Skeletal muscle tissue (tissue), 3 donors: ENCODE measurements at regions not wholly inside any gene's neighbourhood (a gene's known extent, or its start where the extent isn't known, plus 50 kb on each side); places are given as distances from the start of the nearest gene placed in this dataset.
"Not testable (repeated sequence)": the region's sequence is repeated elsewhere in the genome, so short reads cannot be mapped to it uniquely, and the experiment has no call there.

Experiments
- H3K27ac ChIP-seq: one replicate; pipeline ENCODE4 v1.7.0; 2013; ENCODE audit warnings: mild to moderate bottlenecking, low read depth, low read length, inconsistent platforms
- H3K27me3 ChIP-seq, 3 donors: one replicate each; pipeline ENCODE4 v1.7.0; 2013; ENCODE audit warnings: low read length in 3 of 3; ENCODE audit not compliant: control insufficient read depth in 3 of 3, insufficient read depth in 3 of 3
- H3K36me3 ChIP-seq, 3 donors: one replicate each; pipeline ENCODE4 v1.7.0; 2013; ENCODE audit warnings: low read length in 3 of 3; ENCODE audit not compliant: control insufficient read depth in 3 of 3, insufficient read depth in 3 of 3
- H3K4me1 ChIP-seq, 3 donors: one replicate each; pipeline ENCODE4 v1.7.0; 2013; ENCODE audit warnings: low read length in 3 of 3, mild to moderate bottlenecking in 3 of 3; ENCODE audit not compliant: control insufficient read depth in 3 of 3, insufficient read depth in 3 of 3
- H3K4me3 ChIP-seq, 3 donors: one replicate each; pipeline ENCODE4 v1.7.0; 2013; ENCODE audit warnings: low read length in 3 of 3
- H3K9ac ChIP-seq, 3 donors: one replicate each; pipeline ENCODE4 v1.7.0; 2013; ENCODE audit warnings: low read length in 3 of 3, mild to moderate bottlenecking in 3 of 3, moderate library complexity in 2 of 3, low read depth in 1 of 3
- H3K9me3 ChIP-seq, 3 donors: one replicate each; pipeline ENCODE4 v1.7.0; 2013; ENCODE audit warnings: low read length in 3 of 3; ENCODE audit not compliant: control insufficient read depth in 3 of 3
- donor health status: Osteomylitis.

GRCh38 chr10:33611423-33611822 is 277.0 kb upstream of the NRP1 start:
- H3K36me3 ChIP-seq: no peaks in the 10 kb centered on the region
- H3K9ac ChIP-seq: no peak overlapping the region
- H3K4me3 ChIP-seq: no peak overlapping the region
- H3K4me1 ChIP-seq: no peaks in the 10 kb centered on the region
- H3K27me3 ChIP-seq: no peaks in the 10 kb centered on the region
- H3K9me3 ChIP-seq: peaks cover 0 to 2% (median 0%) of the 10 kb centered on the region in 3 donors
- peak overlapping the region; percentile 62 for H3K27ac ChIP-seq

- Histone ChIP-seq H3K36me3 (no peaks in the 10 kb centered on the region), H3K4me1 (no peaks in the 10 kb centered on the region)
These were observed 275.1 kb upstream of the NRP1 start for GRCh38 chr10:33609546-33609945.

GRCh38 chr10:33602278-33602677 is 267.8 kb upstream of the NRP1 start:
- H3K4me3 ChIP-seq: no peak overlapping the region
- H3K36me3 ChIP-seq: no peaks in the 10 kb centered on the region
- no peaks in the 10 kb centered on the region for H3K9me3 ChIP-seq
- H3K27me3 ChIP-seq: no peaks in the 10 kb centered on the region
- H3K4me1 ChIP-seq: no peaks in the 10 kb centered on the region
- H3K27ac ChIP-seq: no peak overlapping the region
- H3K9ac ChIP-seq: no peak overlapping the region

More at GRCh38 chr10:33609546-33609945, 275.1 kb upstream of the NRP1 start:
- H3K27ac ChIP-seq: no peak overlapping the region
- no peaks in the 10 kb centered on the region for H3K27me3 ChIP-seq
- peaks cover 0 to 2% (median 0%) of the 10 kb centered on the region in 3 donors for H3K9me3 ChIP-seq
- H3K9ac ChIP-seq: no peak overlapping the region
- no peak overlapping the region for H3K4me3 ChIP-seq

- Histone ChIP-seq H3K4me3 (no peak overlapping the region), H3K27me3 (no peaks in the 10 kb centered on the region), H3K9ac (no peak overlapping the region), H3K9me3 (no peaks in the 10 kb centered on the region), H3K4me1 (no peaks in the 10 kb centered on the region), H3K36me3 (no peaks in the 10 kb centered on the region), H3K27ac (no peak overlapping the region)
These were observed 265.9 kb upstream of the NRP1 start for GRCh38 chr10:33600381-33600780.

DNA sequence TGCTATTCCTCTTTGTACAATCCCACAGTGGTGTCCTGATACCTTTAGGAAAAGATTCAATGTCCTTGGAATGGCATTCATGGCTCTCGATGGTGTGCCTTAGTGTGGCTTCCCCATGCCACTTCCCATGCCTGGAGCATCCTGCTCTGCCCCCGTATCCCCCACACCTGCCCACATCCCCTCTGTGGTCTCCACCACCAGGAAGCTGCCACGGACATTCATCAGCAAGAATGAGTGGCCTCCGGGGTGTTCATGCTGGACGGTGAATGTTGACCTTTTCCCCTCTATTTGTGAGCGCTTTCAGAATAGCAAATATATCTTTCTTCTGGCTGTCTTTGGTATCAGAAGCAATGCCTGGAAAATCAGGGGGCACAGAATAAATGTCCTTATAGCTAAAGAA is 262.0 kb upstream of the NRP1 start:
- H3K9ac ChIP-seq: no peak overlapping the region
- no peaks in the 10 kb centered on the region for H3K4me1 ChIP-seq
- no peaks in the 10 kb centered on the region for H3K27me3 ChIP-seq
- H3K4me3 ChIP-seq: no peak overlapping the region
- no peaks in the 10 kb centered on the region for H3K9me3 ChIP-seq
- H3K27ac ChIP-seq: no peak overlapping the region
- H3K36me3 ChIP-seq: no peaks in the 10 kb centered on the region

DNA sequence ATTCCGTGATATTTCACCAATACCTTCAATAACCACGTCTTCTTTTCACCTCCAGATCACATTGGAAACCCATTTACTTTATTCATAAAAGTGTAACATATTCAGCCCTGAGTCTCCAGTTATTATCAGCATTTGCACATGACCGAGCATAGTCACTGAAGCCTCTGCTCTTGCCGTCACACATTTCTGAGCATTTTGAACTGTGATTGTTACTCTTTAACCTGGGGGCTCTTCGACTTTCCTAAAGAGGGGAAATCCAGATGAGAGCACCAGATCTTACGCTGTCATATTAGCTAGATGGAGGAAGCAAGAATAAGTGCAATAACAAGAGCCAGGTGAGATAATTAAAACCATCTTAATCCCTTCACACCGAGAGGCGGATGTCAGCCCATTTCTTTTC is 260.0 kb upstream of the NRP1 start:
- no peaks in the 10 kb centered on the region for H3K36me3 ChIP-seq
- H3K9me3 ChIP-seq: no peaks in the 10 kb centered on the region
- no peak overlapping the region for H3K4me3 ChIP-seq
- no peak overlapping the region for H3K9ac ChIP-seq
- H3K27ac ChIP-seq: no peak overlapping the region
- H3K27me3 ChIP-seq: no peaks in the 10 kb centered on the region
- H3K4me1 ChIP-seq: no peaks in the 10 kb centered on the region

DNA sequence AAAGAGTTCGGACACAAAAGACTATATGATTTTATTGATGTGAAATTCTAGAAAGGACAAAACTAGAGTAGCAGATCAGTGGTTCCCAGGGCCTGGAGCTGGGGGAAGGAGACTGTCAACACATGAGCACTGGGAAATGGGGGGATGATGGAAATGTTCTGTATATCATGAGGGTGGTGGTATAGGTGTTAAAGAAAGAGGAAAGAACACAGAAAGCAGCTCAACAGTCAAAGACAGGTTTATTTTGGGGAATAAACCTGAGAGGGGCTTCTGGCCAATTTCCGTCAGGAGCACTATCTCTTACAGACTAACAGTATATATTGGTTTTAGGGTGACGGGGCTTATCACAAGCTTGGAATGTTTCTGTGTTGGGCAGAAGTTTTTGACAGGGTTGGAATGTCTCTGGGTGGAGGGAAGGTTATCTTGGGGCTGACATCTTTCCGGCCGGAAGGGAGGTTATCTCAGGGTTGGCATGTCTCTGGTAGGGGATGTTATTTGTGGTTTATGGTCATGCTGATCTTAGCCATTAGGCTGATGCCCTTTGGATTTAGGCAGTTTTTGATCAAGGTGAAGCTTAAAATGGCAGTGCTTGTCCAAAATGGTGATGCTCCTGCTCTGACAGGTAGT is 254.6 kb upstream of the NRP1 start:
- Histone ChIP-seq H3K9ac (no peak overlapping the region), H3K36me3 (no peaks in the 10 kb centered on the region), H3K9me3 (no peaks in the 10 kb centered on the region), H3K4me1 (no peaks in the 10 kb centered on the region), H3K4me3 (no peak overlapping the region), H3K27ac (no peak overlapping the region), H3K27me3 (no peaks in the 10 kb centered on the region)

GRCh38 chr10:33584596-33584995 is 250.1 kb upstream of the NRP1 start:
- H3K36me3 ChIP-seq, H3K4me1 ChIP-seq: not testable (repeated sequence)

GRCh38 chr10:33579996-33580395 is 245.5 kb upstream of the NRP1 start:
- Histone ChIP-seq H3K27me3 (no peaks in the 10 kb centered on the region), H3K27ac (no peak overlapping the region), H3K4me1 (no peaks in the 10 kb centered on the region), H3K4me3 (no peak overlapping the region), H3K9ac (no peak overlapping the region), H3K36me3 (no peaks in the 10 kb centered on the region), H3K9me3 (no peaks in the 10 kb centered on the region)

More at GRCh38 chr10:33584596-33584995, 250.1 kb upstream of the NRP1 start:
- H3K9me3 ChIP-seq, H3K4me3 ChIP-seq, H3K9ac ChIP-seq, H3K27me3 ChIP-seq, H3K27ac ChIP-seq: not testable (repeated sequence)

- H3K9ac ChIP-seq: no peak overlapping the region
- no peak overlapping the region for H3K27ac ChIP-seq
- H3K4me3 ChIP-seq: no peak overlapping the region
- H3K4me1 ChIP-seq: no peaks in the 10 kb centered on the region
- no peaks in the 10 kb centered on the region for H3K9me3 ChIP-seq
- H3K27me3 ChIP-seq: no peaks in the 10 kb centered on the region
- no peaks in the 10 kb centered on the region for H3K36me3 ChIP-seq
These were observed 239.1 kb upstream of the NRP1 start for GRCh38 chr10:33573606-33574005.
